ENCODE measurements at regions not wholly inside any gene's neighbourhood (a gene's known extent, or its start where the extent isn't known, plus 50 kb on each side); places are given as distances from the start of the nearest gene placed in this dataset.

- TF ChIP-seq CTCF (IDR thresholded peaks at IDR 0.05) (no peak), EZH2 (IDR thresholded peaks at IDR 0.05; ENCODE audit: borderline replicate concordance, insufficient read depth, low read depth, low read length, poor library complexity, severe bottlenecking) (no peak)
Observed at GRCh38 chr22:47377926-47378560, 615.6 kb downstream of the TBC1D22A start.
